GM12878 (cell line): ENCODE measurements at regions not wholly inside any gene's neighbourhood (a gene's known extent, or its start where the extent isn't known, plus 50 kb on each side); places are given as distances from the start of the nearest gene placed in this dataset.

Source experiments
- ATAC-seq: fragments of 200-7000 bp; cut with Tn5 transposase; 3 replicates; pipeline ENCODE4 v1.9.1; 2020; ENCODE audit warnings: mild to moderate bottlenecking, moderate library complexity
- BruUV-seq: library from RNA; stranded (reverse); fragments of 400-500 nt; replicated peaks from 2 replicates; lab custom pipeline; 2021; lab: Mats Ljungman, UMichigan
- CTCF ChIA-PET: fragments of 300-600 bp; sonication (Branson Sonifier 250); formaldehyde crosslinking; extraction: SDS; loops from one replicate; lab custom pipeline; 2021; ENCODE audit warnings: inconsistent platforms; lab: Yijun Ruan, JAX
- POLR2A ChIA-PET: fragments of 350-600 bp; formaldehyde crosslinking; extraction: SDS; loops from one replicate; lab custom pipeline; 2021; ENCODE audit warnings: inconsistent platforms; lab: Charles Lee
- RAD21 ChIA-PET: fragments of 300-600 bp; sonication (Branson Sonifier 250); formaldehyde crosslinking; loops from one replicate; lab custom pipeline; 2023; ENCODE audit warnings: antibody characterized with exemption; ENCODE audit not compliant: unreplicated experiment; lab: Charles Lee
- SMC1A ChIA-PET: fragments of 300-600 bp; sonication (Branson Sonifier 250); formaldehyde crosslinking; loops from one replicate; lab custom pipeline; 2023; ENCODE audit not compliant: unreplicated experiment, uncharacterized antibody; lab: Charles Lee
- DNase-seq: peaks from one replicate; pipeline ENCODE4 v3.0.0-alpha.2; 2011; ENCODE audit warnings: low read depth, low spot score
- FAIRE-seq: peaks from 3 replicates; lab custom pipeline; 2011; peaks lifted over from hg19 to GRCh38; lab: Jason Lieb, UNC
- H2AFZ ChIP-seq: 2 replicates; pipeline ENCODE4 v1.6.0; 2011; ENCODE audit warnings: low read depth, low read length, control low read depth; ENCODE audit not compliant: control insufficient read depth
- H3K27ac ChIP-seq: 2 replicates; pipeline ENCODE4 v1.5.1; 2011; ENCODE audit warnings: control low read depth; ENCODE audit not compliant: control insufficient read depth, insufficient read depth
- H3K27me3 ChIP-seq, 2 experiments: replicated peaks in 1 of 2; 2 replicates each; pipeline versions ENCODE4 v1.6.0 to v1.6.1; 2011; ENCODE audit warnings: low read length in 1 of 2; ENCODE audit not compliant: control insufficient read depth in 2 of 2, insufficient read depth in 2 of 2
- H3K36me3 ChIP-seq, 2 experiments: 2 replicates each; pipeline ENCODE4 v1.5.1; 2011; ENCODE audit warnings: low read length in 1 of 2; ENCODE audit not compliant: control insufficient read depth in 2 of 2, insufficient read depth in 2 of 2
- H3K4me1 ChIP-seq: 2 replicates; pipeline ENCODE4 v1.6.1; 2011; ENCODE audit warnings: mild to moderate bottlenecking, low read length, moderate library complexity, mixed read lengths; ENCODE audit not compliant: control insufficient read depth, insufficient read depth
- H3K4me2 ChIP-seq: 2 replicates; pipeline ENCODE4 v1.6.0; 2011; ENCODE audit warnings: control low read depth; ENCODE audit not compliant: control insufficient read depth, insufficient read depth
- H3K4me3 ChIP-seq: fragments of 200-600 bp; sonication (generic); 2 replicates; pipeline ENCODE4 v1.5.1; 2016
- H3K79me2 ChIP-seq: 2 replicates; pipeline ENCODE4 v1.6.0; 2011; ENCODE audit warnings: low read length; ENCODE audit not compliant: control insufficient read depth, insufficient read depth
- H3K9ac ChIP-seq: 2 replicates; pipeline ENCODE4 v1.8.0; 2011; ENCODE audit warnings: low read length, control low read depth, mixed read lengths; ENCODE audit not compliant: control insufficient read depth, insufficient read depth
- H3K9me3 ChIP-seq: replicated peaks from 3 replicates; pipeline ENCODE4 v1.5.1; 2011; ENCODE audit warnings: mild to moderate bottlenecking, low read length; ENCODE audit not compliant: control insufficient read depth, insufficient read depth
- H4K20me1 ChIP-seq: 2 replicates; pipeline ENCODE4 v1.6.0; 2011; ENCODE audit not compliant: control insufficient read depth, insufficient read depth
- E4F1 ChIP-seq: fragments of 450-650 bp; IDR thresholded peaks from 2 replicates; pipeline ENCODE4 v1.6.1; 2018; ENCODE audit warnings: borderline replicate concordance, mild to moderate bottlenecking; ENCODE audit not compliant: partially characterized antibody
- PAX8 ChIP-seq: fragments of 450-650 bp; IDR thresholded peaks from 2 replicates; pipeline ENCODE4 v1.6.1; 2017; ENCODE audit warnings: mild to moderate bottlenecking, moderate library complexity
- RAD51 ChIP-seq: fragments of 450-650 bp; IDR thresholded peaks from 2 replicates; pipeline ENCODE4 v1.6.1; 2016; ENCODE audit warnings: moderate library complexity, mild to moderate bottlenecking, inconsistent platforms
- SKIL ChIP-seq: fragments of 450-650 bp; IDR thresholded peaks from 2 replicates; pipeline ENCODE4 v1.6.1; 2017; ENCODE audit warnings: mild to moderate bottlenecking, low read depth, inconsistent platforms; ENCODE audit not compliant: poor library complexity, severe bottlenecking
- USF1 ChIP-seq: IDR thresholded peaks from 2 replicates; pipeline ENCODE4 v1.6.1; 2011; ENCODE audit warnings: borderline replicate concordance, low read depth, mild to moderate bottlenecking, moderate library complexity, mixed read lengths, low read length; ENCODE audit not compliant: insufficient read depth; ENCODE audit errors: extremely low read length
- WGBS: methylation state at CpG from one replicate; pipeline ENCODE4 v1.1.6; 2016; ENCODE audit warnings: low lambda C conversion rate; ENCODE audit not compliant: insufficient replicate concordance, insufficient coverage; ENCODE audit errors: missing lambda C conversion rate; 5-methylcytosine and 5-hydroxymethylcytosine counted together
- in situ Hi-C: fragments of 300-500 bp; cut with MboI; formaldehyde crosslinking; loops from 9 replicates; pipeline ENCODE4 v1.14.3; 2018; ENCODE audit warnings: mixed read lengths
- intact Hi-C: fragments of 100-400 bp; cut with micrococcal nuclease; formaldehyde crosslinking; loops from one replicate; pipeline ENCODE4 v1.14.2; 2022; ENCODE audit not compliant: unreplicated experiment

- no peak for TF ChIP-seq RAD51
- TF ChIP-seq PAX8: no peak
- TF ChIP-seq USF1: no peak
These were observed 571.2 kb downstream of the BCL11B start (continued) for GRCh38 chr14:98700748-98701147.

GRCh38 chr14:98701377-98701776, 570.6 kb downstream of the BCL11B start:
- H3K9me3 ChIP-seq: no peaks in the 10 kb centered on the region
- CTCF ChIA-PET: no interaction called here
- intact Hi-C loops: no loop called here
- no peaks in the 10 kb centered on the region for H3K4me1 ChIP-seq
- no peak for FAIRE-seq
- no peaks in the 10 kb centered on the region for H3K36me3 ChIP-seq
- in situ Hi-C loops: no loop called here
- no peaks in the 10 kb centered on the region for H3K27me3 ChIP-seq
- 9% methylated on average over 5 of the region's 5 CpGs for WGBS
- H2AFZ ChIP-seq: no peak overlapping the region
- ATAC-seq: no peak
- no peak overlapping the region for H3K4me2 ChIP-seq
- no peaks in the 10 kb centered on the region for H3K79me2 ChIP-seq
- DNase-seq: no peak
- H3K4me3 ChIP-seq: no peak overlapping the region
- no peak for TF ChIP-seq E4F1
- no peak for TF ChIP-seq SKIL
- H3K27ac ChIP-seq: no peak overlapping the region
- no peaks in the 10 kb centered on the region for H4K20me1 ChIP-seq
- SMC1A ChIA-PET: interaction anchor here (0.7 kb wide), 1 partner anchor 56 kb away, joined by 3 read pairs; no protein-coding TSS in a partner anchor
- RAD21 ChIA-PET: no interaction called here
- no TSS peak for BruUV-seq
- POLR2A ChIA-PET: no interaction called here
- no peak overlapping the region for H3K9ac ChIP-seq
